22Rv1 (cell line): ENCODE measurements at regions not wholly inside any gene's neighbourhood (a gene's known extent, or its start where the extent isn't known, plus 50 kb on each side); places are given as distances from the start of the nearest gene placed in this dataset.

Experiments used
- ZFX ChIP-seq: fragments of 450-650 bp; IDR thresholded peaks from 2 replicates; pipeline ENCODE4 v1.6.1; 2017; ENCODE audit warnings: antibody characterized with exemption, borderline replicate concordance
- TF ChIP-seq, protein P1 (sequence below): fragments of 450-650 bp; IDR thresholded peaks from 2 replicates; pipeline ENCODE4 v1.5.1; 2017; ENCODE audit warnings: mild to moderate bottlenecking

DNA sequence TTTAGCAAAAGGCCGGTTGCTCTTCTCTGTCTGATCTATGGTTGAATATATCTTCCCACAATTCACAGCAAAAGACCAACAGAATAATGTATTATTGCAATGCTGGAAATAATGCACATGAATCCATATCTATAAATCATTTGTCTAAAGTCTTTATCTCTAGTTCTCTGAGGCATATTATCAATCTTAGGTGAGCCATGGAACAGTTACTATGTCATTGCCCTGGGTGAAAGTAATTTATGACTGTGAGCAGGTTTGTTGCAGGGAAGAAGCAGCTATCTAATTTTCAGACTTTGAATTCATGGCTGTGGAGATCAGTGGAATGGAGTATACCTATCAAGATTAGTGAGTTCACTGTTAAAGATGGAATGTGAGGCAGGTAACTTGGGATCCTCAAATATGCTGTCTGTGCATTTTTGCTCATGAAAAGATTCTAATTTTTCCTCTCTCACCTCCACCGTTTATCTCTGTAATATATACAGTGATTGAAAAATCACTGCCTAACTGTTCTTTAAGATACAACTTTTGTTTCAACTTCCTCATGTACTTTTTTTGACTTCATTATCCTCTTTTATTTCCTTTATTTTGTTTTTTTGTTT lies 256.8 kb upstream of the ARSJ start:
- TF ChIP-seq, protein P1, sequence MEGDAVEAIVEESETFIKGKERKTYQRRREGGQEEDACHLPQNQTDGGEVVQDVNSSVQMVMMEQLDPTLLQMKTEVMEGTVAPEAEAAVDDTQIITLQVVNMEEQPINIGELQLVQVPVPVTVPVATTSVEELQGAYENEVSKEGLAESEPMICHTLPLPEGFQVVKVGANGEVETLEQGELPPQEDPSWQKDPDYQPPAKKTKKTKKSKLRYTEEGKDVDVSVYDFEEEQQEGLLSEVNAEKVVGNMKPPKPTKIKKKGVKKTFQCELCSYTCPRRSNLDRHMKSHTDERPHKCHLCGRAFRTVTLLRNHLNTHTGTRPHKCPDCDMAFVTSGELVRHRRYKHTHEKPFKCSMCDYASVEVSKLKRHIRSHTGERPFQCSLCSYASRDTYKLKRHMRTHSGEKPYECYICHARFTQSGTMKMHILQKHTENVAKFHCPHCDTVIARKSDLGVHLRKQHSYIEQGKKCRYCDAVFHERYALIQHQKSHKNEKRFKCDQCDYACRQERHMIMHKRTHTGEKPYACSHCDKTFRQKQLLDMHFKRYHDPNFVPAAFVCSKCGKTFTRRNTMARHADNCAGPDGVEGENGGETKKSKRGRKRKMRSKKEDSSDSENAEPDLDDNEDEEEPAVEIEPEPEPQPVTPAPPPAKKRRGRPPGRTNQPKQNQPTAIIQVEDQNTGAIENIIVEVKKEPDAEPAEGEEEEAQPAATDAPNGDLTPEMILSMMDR, result no peak
- no peak for TF ChIP-seq ZFX
